ENCODE measurements at regions not wholly inside any gene's neighbourhood (a gene's known extent, or its start where the extent isn't known, plus 50 kb on each side); places are given as distances from the start of the nearest gene placed in this dataset.
"Not testable (repeated sequence)": the region's sequence is repeated elsewhere in the genome, so short reads cannot be mapped to it uniquely, and the experiment has no call there.

GRCh38 chr3:24545887-24546286 is 51.2 kb upstream of the THRB start:
- DNase-seq (ENCODE audit: low spot score), result no peak

GRCh38 chr3:24548278-24548677 is 53.6 kb upstream of the THRB start:
- DNase-seq (ENCODE audit: low spot score), result no peak

GRCh38 chr3:24550588-24550987 is 55.9 kb upstream of the THRB start:
- no peak for DNase-seq (ENCODE audit: low spot score)

GRCh38 chr3:24551626-24552025 is 57.0 kb upstream of the THRB start:
- DNase-seq (ENCODE audit: low spot score), result no peak

- no peak for DNase-seq (ENCODE audit: low spot score)
Measured at GRCh38 chr3:24562895-24563294, 68.2 kb upstream of the THRB start.

GRCh38 chr3:24565053-24565452 is 70.4 kb upstream of the THRB start:
- DNase-seq (ENCODE audit: low spot score), result no peak

- no peak for DNase-seq (ENCODE audit: low spot score)
Measured at GRCh38 chr3:24565656-24566055, 71.0 kb upstream of the THRB start.

GRCh38 chr3:24566927-24567326 is 72.3 kb upstream of the THRB start:
- DNase-seq (ENCODE audit: low spot score), result no peak

GRCh38 chr3:24572409-24572808 is 77.8 kb upstream of the THRB start:
- not testable (repeated sequence) for DNase-seq (ENCODE audit: low spot score)

GRCh38 chr3:24573576-24573975 is 78.9 kb upstream of the THRB start:
- no peak for DNase-seq (ENCODE audit: low spot score)

- DNase-seq (ENCODE audit: low spot score), result no peak
Measured at GRCh38 chr3:24578324-24578723, 83.7 kb upstream of the THRB start.

GRCh38 chr3:24578951-24579421 is 84.3 kb upstream of the THRB start:
- DNase-seq (ENCODE audit: low spot score), result no peak

GRCh38 chr3:24582431-24583403 is 88.1 kb upstream of the THRB start:
- DNase-seq (ENCODE audit: low spot score), result no peak

GRCh38 chr3:24586920-24587319 is 92.3 kb upstream of the THRB start:
- no peak for DNase-seq (ENCODE audit: low spot score)

GRCh38 chr3:24588629-24589512 is 94.2 kb upstream of the THRB start:
- DNase-seq (ENCODE audit: low spot score), result no peak

GRCh38 chr3:24589513-24589851 is 94.8 kb upstream of the THRB start:
- no peak for DNase-seq (ENCODE audit: low spot score)

GRCh38 chr3:24589931-24590880 is 95.6 kb upstream of the THRB start:
- DNase-seq (ENCODE audit: low spot score), result no peak

GRCh38 chr3:24591191-24591590 is 96.5 kb upstream of the THRB start:
- DNase-seq (ENCODE audit: low spot score), result no peak

GRCh38 chr3:24591661-24592555 is 97.3 kb upstream of the THRB start:
- DNase-seq (ENCODE audit: low spot score), result no peak

GRCh38 chr3:24594161-24594560 is 99.5 kb upstream of the THRB start:
- no peak for DNase-seq (ENCODE audit: low spot score)

- DNase-seq (ENCODE audit: low spot score), result no peak
Measured at GRCh38 chr3:24595796-24596195, 101.1 kb upstream of the THRB start.

All from RKO (cell line).